A549 (cell line): ENCODE measurements at regions not wholly inside any gene's neighbourhood (a gene's known extent, or its start where the extent isn't known, plus 50 kb on each side); places are given as distances from the start of the nearest gene placed in this dataset.

Source experiments
- CHD2 ChIP-seq: fragments of 150-350 bp; IDR thresholded peaks from 2 replicates; pipeline ENCODE4 v1.6.1; 2014; ENCODE audit warnings: low read length; ENCODE audit not compliant: partially characterized antibody
- HDAC2 ChIP-seq: fragments of 200-600 bp; sonication (generic); IDR thresholded peaks from 2 replicates; pipeline ENCODE4 v1.6.1; 2016
- KDM1A ChIP-seq: fragments of 200-600 bp; sonication (generic); IDR thresholded peaks from 2 replicates; pipeline ENCODE4 v1.6.1; 2016; ENCODE audit warnings: low read depth, mild to moderate bottlenecking
- PHF8 ChIP-seq: fragments of 200-600 bp; sonication (generic); IDR thresholded peaks from 2 replicates; pipeline ENCODE4 v1.6.1; 2016; ENCODE audit warnings: low read depth, mild to moderate bottlenecking, antibody characterized with exemption, moderate library complexity, borderline replicate concordance
- POLR2A ChIP-seq: IDR thresholded peaks from 2 replicates; pipeline ENCODE4 v1.6.1; 2012; ENCODE audit warnings: mild to moderate bottlenecking, low read length
- RAD21 ChIP-seq, 2 experiments: fragments of >200 bp in 1 of 2; sonication (Bioruptor Twin) in 1 of 2; formaldehyde crosslinking in 1 of 2; IDR thresholded peaks in 1 of 2; conservative IDR thresholded peaks in 1 of 2; 2 replicates in 1 of 2; 3 replicates in 1 of 2; pipeline ENCODE4 v1.6.1; 2012 to 2018; ENCODE audit warnings: inconsistent platforms in 1 of 2
- TP53 ChIP-seq: fragments of 250-450 bp; sonication (Bioruptor Pico); IDR thresholded peaks from 2 replicates; pipeline ENCODE4 v1.5.0; 2021; ENCODE audit warnings: mild to moderate bottlenecking, moderate library complexity
- TF ChIP-seq, protein P1 (sequence below): fragments of >200 bp; sonication (Bioruptor Twin); formaldehyde crosslinking; IDR thresholded peaks from 3 replicates; pipeline ENCODE4 v1.5.1; 2016

- TF ChIP-seq KDM1A, result no peak
- TF ChIP-seq RAD21 (conservative IDR thresholded peaks at IDR 0.05 in 1 of 2, IDR thresholded peaks at IDR 0.05 in 1 of 2), result no peak
- no peak for TF ChIP-seq POLR2A
- TF ChIP-seq, protein P1, sequence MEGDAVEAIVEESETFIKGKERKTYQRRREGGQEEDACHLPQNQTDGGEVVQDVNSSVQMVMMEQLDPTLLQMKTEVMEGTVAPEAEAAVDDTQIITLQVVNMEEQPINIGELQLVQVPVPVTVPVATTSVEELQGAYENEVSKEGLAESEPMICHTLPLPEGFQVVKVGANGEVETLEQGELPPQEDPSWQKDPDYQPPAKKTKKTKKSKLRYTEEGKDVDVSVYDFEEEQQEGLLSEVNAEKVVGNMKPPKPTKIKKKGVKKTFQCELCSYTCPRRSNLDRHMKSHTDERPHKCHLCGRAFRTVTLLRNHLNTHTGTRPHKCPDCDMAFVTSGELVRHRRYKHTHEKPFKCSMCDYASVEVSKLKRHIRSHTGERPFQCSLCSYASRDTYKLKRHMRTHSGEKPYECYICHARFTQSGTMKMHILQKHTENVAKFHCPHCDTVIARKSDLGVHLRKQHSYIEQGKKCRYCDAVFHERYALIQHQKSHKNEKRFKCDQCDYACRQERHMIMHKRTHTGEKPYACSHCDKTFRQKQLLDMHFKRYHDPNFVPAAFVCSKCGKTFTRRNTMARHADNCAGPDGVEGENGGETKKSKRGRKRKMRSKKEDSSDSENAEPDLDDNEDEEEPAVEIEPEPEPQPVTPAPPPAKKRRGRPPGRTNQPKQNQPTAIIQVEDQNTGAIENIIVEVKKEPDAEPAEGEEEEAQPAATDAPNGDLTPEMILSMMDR, result no peak
- no peak for TF ChIP-seq PHF8
- no peak for TF ChIP-seq CHD2
- TF ChIP-seq HDAC2, result no peak
- no peak for TF ChIP-seq TP53
These were observed 848.0 kb upstream of the FAM98A start for GRCh38 chr2:34447097-34447496.
